ENCODE measurements at regions not wholly inside any gene's neighbourhood (a gene's known extent, or its start where the extent isn't known, plus 50 kb on each side); places are given as distances from the start of the nearest gene placed in this dataset.

- TF ChIP-seq CTCF (IDR thresholded peaks at IDR 0.05; ENCODE audit: poor library complexity) (no peak), EZH2phosphoT487 (IDR thresholded peaks at IDR 0.05; ENCODE audit: low read depth, severe bottlenecking, unreplicated experiment) (no peak)
Observed at GRCh38 chr4:63589796-63590195, 819.5 kb downstream of the TECRL start.
